ENCODE measurements at regions not wholly inside any gene's neighbourhood (a gene's known extent, or its start where the extent isn't known, plus 50 kb on each side); places are given as distances from the start of the nearest gene placed in this dataset.

GRCh38 chr6:95133578-95133977 lies 443.8 kb upstream of the MANEA start:
- no peak for DNase-seq (ENCODE audit: low read depth)
- peak; percentile 69 for TF ChIP-seq CTCF (IDR thresholded peaks at IDR 0.05; ENCODE audit: control insufficient read depth, extremely low read depth, insufficient read depth)
- no peak overlapping the region for H3K4me3 ChIP-seq (ENCODE audit: low read depth, low read length)

DNA sequence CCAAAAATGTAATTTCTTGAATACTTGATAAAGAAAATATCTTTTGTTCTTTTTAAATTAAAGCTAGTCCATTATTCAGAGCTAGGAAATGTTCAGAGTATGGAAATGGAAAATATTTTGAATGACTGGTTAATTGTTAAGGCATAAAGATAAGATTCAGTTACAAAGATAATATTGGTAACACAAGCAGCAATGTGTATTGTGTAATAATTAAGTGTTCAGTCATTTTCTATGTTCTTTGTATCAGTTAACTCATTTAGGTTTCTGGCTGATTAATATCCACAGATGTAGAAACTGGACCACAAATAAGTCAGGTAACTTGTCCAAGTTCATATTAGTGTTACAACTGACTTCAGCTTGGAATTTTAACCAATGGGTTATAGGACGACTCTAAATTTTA lies 442.2 kb upstream of the MANEA start:
- no peak overlapping the region for H3K4me3 ChIP-seq (ENCODE audit: low read depth, low read length)
- no peak for TF ChIP-seq CTCF (IDR thresholded peaks at IDR 0.05; ENCODE audit: control insufficient read depth, extremely low read depth, insufficient read depth)

GRCh38 chr6:95142101-95142500 lies 435.2 kb upstream of the MANEA start:
- TF ChIP-seq CTCF (IDR thresholded peaks at IDR 0.05; ENCODE audit: control insufficient read depth, extremely low read depth, insufficient read depth) = no peak
- no peak for DNase-seq (ENCODE audit: low read depth)
- no peak overlapping the region for H3K4me3 ChIP-seq (ENCODE audit: low read depth, low read length)

More for the DNA sequence above, 442.2 kb upstream of the MANEA start:
- no peak for DNase-seq (ENCODE audit: low read depth)

GRCh38 chr6:95142661-95143335 lies 434.5 kb upstream of the MANEA start:
- no peak for TF ChIP-seq CTCF (IDR thresholded peaks at IDR 0.05; ENCODE audit: control insufficient read depth, extremely low read depth, insufficient read depth)
- DNase-seq (ENCODE audit: low read depth) = no peak
- no peak overlapping the region for H3K4me3 ChIP-seq (ENCODE audit: low read depth, low read length)

DNA sequence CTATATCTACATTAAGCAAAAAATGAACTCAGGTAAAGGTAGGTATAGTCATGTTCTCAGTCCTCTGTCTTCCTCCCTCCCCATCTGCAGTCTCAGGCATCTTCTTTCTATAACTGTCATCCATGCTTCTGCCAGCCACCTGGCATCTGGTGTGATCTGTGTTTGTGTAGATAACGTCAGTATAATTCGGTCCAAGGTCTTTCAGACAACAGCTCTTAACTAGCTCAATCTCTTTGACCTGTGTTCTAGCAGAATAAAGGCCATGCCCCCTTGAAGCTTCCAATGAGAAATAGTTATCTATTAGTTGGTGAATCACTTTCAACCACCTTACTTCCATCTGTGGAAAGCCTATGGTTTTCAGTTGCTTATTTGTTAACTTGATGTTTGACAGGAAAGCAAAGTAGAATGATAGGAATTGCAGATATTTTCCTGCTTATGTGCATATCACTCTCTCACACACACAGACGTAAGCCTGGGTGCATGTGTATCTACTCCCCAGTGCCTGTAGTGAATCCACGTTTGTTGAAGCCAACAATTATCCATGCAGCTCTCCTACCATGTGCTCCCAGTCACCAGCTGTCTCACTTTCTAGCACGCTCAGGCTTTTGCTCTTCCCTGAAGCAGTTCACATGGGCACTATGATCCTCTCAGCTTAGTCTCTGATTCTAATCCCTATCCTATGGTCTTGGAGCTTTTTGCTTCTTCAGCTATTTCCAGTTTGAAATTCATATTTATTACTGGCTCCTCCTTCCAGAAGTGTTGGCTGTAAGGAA lies 433.7 kb upstream of the MANEA start:
- no peak overlapping the region for H3K4me3 ChIP-seq (ENCODE audit: low read depth, low read length)
- no peak for DNase-seq (ENCODE audit: low read depth)
- no peak for TF ChIP-seq CTCF (IDR thresholded peaks at IDR 0.05; ENCODE audit: control insufficient read depth, extremely low read depth, insufficient read depth)

DNA sequence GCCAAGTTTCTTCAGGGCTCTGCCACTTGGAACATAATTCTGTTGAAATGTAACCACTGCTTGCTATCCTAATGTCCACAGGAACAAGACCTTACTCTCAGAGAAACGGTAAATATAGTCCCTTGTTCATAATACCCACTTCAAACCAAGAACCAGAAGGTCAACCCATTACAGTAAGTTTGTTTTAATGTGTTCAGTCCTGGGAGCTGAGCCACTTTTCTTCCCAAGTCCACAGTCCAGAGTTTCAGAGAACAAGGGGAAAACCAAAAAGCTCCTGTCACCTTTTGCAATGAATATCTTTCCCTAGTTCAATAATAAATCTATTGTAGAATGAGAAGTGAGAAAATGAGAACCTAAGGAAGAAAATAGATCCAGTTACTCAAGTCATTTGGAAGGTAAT lies 431.9 kb upstream of the MANEA start:
- no peak overlapping the region for H3K4me3 ChIP-seq (ENCODE audit: low read depth, low read length)
- no peak for TF ChIP-seq CTCF (IDR thresholded peaks at IDR 0.05; ENCODE audit: control insufficient read depth, extremely low read depth, insufficient read depth)
- no peak for DNase-seq (ENCODE audit: low read depth)

Data from LNCaP clone FGC (cell line).